D721Med (cell line): ENCODE measurements at regions not wholly inside any gene's neighbourhood (a gene's known extent, or its start where the extent isn't known, plus 50 kb on each side); places are given as distances from the start of the nearest gene placed in this dataset.
A peak's percentile ranks its signal among the peaks of the same experiment; 100 is the strongest.
"Not testable (repeated sequence)": the region's sequence is repeated elsewhere in the genome, so short reads cannot be mapped to it uniquely, and the experiment has no call there.

ENCODE experiments used
- DNase-seq: peaks from one replicate; pipeline ENCODE4 v3.0.0; 2011; ENCODE audit warnings: low spot score; ENCODE audit not compliant: insufficient read length
- FAIRE-seq: peaks from 2 replicates; lab custom pipeline; 2011; peaks lifted over from hg19 to GRCh38; lab: Jason Lieb, UNC
- CTCF ChIP-seq: IDR thresholded peaks from 2 replicates; pipeline ENCODE4 v1.5.1; 2012; ENCODE audit warnings: mild to moderate bottlenecking, control low read depth; ENCODE audit not compliant: insufficient read depth; ENCODE audit errors: missing control alignments

DNA sequence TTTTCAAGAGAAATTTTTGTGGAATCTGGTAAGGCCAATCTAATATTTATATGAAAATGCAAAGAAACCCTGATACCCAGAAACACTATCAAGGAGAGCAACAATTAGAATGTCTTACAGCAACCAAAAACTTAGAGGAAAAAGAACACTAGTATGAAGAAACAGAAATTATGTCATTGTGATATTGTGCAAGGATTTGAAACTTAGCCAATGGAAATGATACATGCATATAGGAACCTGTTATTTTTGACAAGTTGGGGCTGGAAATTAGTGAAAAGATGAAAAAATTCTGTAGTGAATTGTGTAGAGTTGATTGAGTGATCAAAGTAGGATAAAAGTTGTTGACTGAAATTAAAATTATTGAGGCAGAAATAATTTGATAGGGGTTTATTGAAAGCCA is 792.6 kb upstream of the SLITRK6 start:
- TF ChIP-seq CTCF = no peak
- DNase-seq = no peak
- FAIRE-seq = no peak

GRCh38 chr13:86601351-86601750 is 802.1 kb upstream of the SLITRK6 start:
- FAIRE-seq (no peak), DNase-seq (no peak)
- no peak for TF ChIP-seq CTCF

DNA sequence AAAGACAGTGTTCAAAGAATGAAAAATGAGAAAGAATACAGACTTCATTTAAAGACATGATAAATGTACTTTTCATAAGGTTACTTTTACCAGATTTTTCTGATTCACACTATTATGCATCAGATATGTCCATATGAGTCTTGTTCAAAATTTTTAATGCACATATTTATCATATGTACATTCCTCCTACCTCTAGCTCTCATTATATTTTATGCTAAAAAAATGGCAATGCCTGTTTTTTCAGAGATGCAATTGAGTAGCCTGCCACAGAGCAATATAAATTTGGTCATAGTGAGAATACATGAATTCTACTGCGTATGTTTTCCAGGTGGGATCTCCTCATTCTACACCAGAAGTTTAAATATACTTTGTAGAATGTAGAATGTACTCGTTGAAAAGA is 807.0 kb upstream of the SLITRK6 start:
- DNase-seq (no peak), FAIRE-seq (no peak)

GRCh38 chr13:86608701-86609100 is 809.5 kb upstream of the SLITRK6 start:
- TF ChIP-seq CTCF = peak; percentile 20
- FAIRE-seq (no peak), DNase-seq (no peak)

More for the DNA sequence above, 807.0 kb upstream of the SLITRK6 start:
- TF ChIP-seq CTCF = no peak

GRCh38 chr13:86633346-86633745 is 834.1 kb upstream of the SLITRK6 start:
- no peak for FAIRE-seq
- no peak for TF ChIP-seq CTCF

DNA sequence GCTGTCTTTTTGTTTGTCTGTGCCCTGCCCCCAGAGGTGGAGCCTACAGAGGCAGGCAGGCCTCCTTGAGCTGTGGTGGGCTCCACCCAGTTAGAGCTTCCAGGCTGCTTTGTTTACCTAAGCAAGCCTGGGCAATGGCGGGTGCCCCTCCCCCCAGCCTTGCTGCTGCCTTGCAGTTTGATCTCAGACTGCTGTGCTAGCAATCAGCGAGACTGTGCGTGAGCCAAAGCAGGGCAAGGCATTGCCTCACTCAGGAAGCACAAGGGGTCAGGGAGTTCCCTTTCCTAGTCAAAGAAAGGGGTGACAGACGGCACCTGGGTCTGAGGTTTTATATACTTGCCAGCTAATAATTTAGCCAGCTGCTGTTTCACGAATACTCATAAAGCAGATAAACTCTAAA is 852.0 kb upstream of the SLITRK6 start:
- not testable (repeated sequence) for FAIRE-seq, DNase-seq

More at GRCh38 chr13:86633346-86633745, 834.1 kb upstream of the SLITRK6 start:
- no peak for DNase-seq

GRCh38 chr13:86653009-86653408 is 853.8 kb upstream of the SLITRK6 start:
- peak; percentile 51 for FAIRE-seq
- TF ChIP-seq CTCF = no peak
- DNase-seq = no peak

DNA sequence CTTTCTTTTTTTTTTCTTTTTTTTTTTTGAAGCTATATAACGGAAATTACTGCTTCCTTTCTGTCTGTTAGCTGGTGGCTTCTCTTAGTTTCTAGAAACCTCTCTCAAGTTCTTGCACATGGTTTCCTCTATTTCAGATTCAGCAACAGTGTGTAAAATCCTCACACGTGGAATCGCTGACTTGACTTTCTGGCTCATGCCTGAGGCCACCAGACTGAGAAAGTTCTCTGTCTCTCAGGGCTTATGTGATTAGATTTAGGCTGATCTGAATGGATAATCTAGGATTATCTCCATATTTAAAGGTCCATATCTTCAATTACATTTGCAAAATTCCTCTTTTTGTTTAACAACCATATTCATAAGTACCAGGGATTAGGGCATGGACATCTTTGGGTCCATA is 856.3 kb upstream of the SLITRK6 start:
- DNase-seq (peak; percentile 17), FAIRE-seq (peak; percentile 29)
- TF ChIP-seq CTCF = no peak
